ENCODE measurements at regions not wholly inside any gene's neighbourhood (a gene's known extent, or its start where the extent isn't known, plus 50 kb on each side); places are given as distances from the start of the nearest gene placed in this dataset.
A peak's percentile ranks its signal among the peaks of the same experiment; 100 is the strongest.

GRCh38 chr2:145402706-145403277 lies 882.9 kb upstream of the ZEB2 start:
- Histone ChIP-seq H3K27me3 (no peaks in the 10 kb centered on the region), H3K9me3 (no peaks in the 10 kb centered on the region), H3K27ac (no peak overlapping the region), H3K4me1 (no peaks in the 10 kb centered on the region), H3K4me3 (no peak overlapping the region), H3K36me3 (no peaks in the 10 kb centered on the region)
- DNase-seq: no peak
- no peak for ATAC-seq
- TF ChIP-seq CTCF (IDR thresholded peaks at IDR 0.05): no peak
- intact Hi-C loops (cut with DNase I): no loop called here

- TF ChIP-seq CTCF (IDR thresholded peaks at IDR 0.05): no peak
- H3K9me3 ChIP-seq: no peaks in the 10 kb centered on the region
- DNase-seq (no peak), ATAC-seq (no peak)
- no peaks in the 10 kb centered on the region for H3K27me3 ChIP-seq
- no peaks in the 10 kb centered on the region for H3K4me1 ChIP-seq
- H3K27ac ChIP-seq: no peak overlapping the region
- H3K36me3 ChIP-seq: no peaks in the 10 kb centered on the region
- no peak overlapping the region for H3K4me3 ChIP-seq
- intact Hi-C loops (cut with DNase I): no loop called here
Measured at GRCh38 chr2:145399131-145399530, 879.2 kb upstream of the ZEB2 start.

- no peaks in the 10 kb centered on the region for H3K4me1 ChIP-seq
- intact Hi-C loops (cut with DNase I): no loop called here
- no peak for ATAC-seq
- DNase-seq: no peak
- no peak overlapping the region for H3K27ac ChIP-seq
- no peaks in the 10 kb centered on the region for H3K9me3 ChIP-seq
- no peaks in the 10 kb centered on the region for H3K36me3 ChIP-seq
- H3K4me3 ChIP-seq: no peak overlapping the region
- no peak for TF ChIP-seq CTCF (IDR thresholded peaks at IDR 0.05)
- no peaks in the 10 kb centered on the region for H3K27me3 ChIP-seq
Measured at GRCh38 chr2:145394181-145394580, 874.3 kb upstream of the ZEB2 start.

- DNase-seq (peak; percentile 51), ATAC-seq (peak; percentile 12)
- TF ChIP-seq CTCF (IDR thresholded peaks at IDR 0.05): no peak
- Histone ChIP-seq H3K36me3 (no peaks in the 10 kb centered on the region), H3K27me3 (no peaks in the 10 kb centered on the region), H3K27ac (no peak overlapping the region), H3K4me3 (no peak overlapping the region), H3K4me1 (no peaks in the 10 kb centered on the region), H3K9me3 (no peaks in the 10 kb centered on the region)
- intact Hi-C loops (cut with DNase I): no loop called here
Measured at GRCh38 chr2:145386973-145387372, 867.1 kb upstream of the ZEB2 start.

GRCh38 chr2:145383961-145384360 lies 864.0 kb upstream of the ZEB2 start:
- no peak for TF ChIP-seq CTCF (IDR thresholded peaks at IDR 0.05)
- Histone ChIP-seq H3K27ac (no peak overlapping the region), H3K36me3 (no peaks in the 10 kb centered on the region), H3K4me3 (no peak overlapping the region), H3K4me1 (no peaks in the 10 kb centered on the region), H3K27me3 (no peaks in the 10 kb centered on the region), H3K9me3 (no peaks in the 10 kb centered on the region)
- intact Hi-C loops (cut with DNase I): no loop called here
- no peak for DNase-seq
- no peak for ATAC-seq

- Histone ChIP-seq H3K9me3 (no peaks in the 10 kb centered on the region), H3K4me1 (no peaks in the 10 kb centered on the region), H3K27ac (no peak overlapping the region), H3K4me3 (no peak overlapping the region), H3K36me3 (no peaks in the 10 kb centered on the region), H3K27me3 (no peaks in the 10 kb centered on the region)
- intact Hi-C loops (cut with DNase I): no loop called here
- ATAC-seq: no peak
- TF ChIP-seq CTCF (IDR thresholded peaks at IDR 0.05): no peak
- DNase-seq: no peak
Measured at GRCh38 chr2:145380436-145381017, 860.6 kb upstream of the ZEB2 start.
